Pulmonary artery endothelial cell (primary cell): ENCODE measurements at regions not wholly inside any gene's neighbourhood (a gene's known extent, or its start where the extent isn't known, plus 50 kb on each side); places are given as distances from the start of the nearest gene placed in this dataset.

Experiments used
- DNase-seq: peaks from one replicate; pipeline ENCODE4 v3.0.0-alpha.2; 2011; ENCODE audit warnings: low read depth, low spot score

- DNase-seq, result no peak
Observed at GRCh38 chr9:116009420-116009819, 144.2 kb upstream of the PAPPA start.

DNA sequence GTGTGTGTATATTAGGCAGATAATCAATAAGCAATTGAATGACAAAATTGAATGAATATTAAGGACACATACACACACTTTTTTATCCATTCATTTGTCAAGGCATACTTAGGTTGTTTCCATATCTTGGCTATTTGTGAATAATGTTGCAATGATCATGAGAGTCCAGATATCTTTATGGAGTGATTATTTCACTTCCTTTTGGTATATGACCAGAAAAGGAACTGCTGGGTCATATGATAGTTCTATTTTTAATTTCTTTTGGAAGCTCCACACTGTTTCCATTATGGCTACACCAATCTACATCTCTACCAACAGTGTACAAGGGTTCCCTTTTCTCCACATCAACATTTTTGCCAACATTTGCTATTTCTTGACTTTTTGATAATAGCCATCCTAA lies 137.7 kb upstream of the PAPPA start:
- DNase-seq, result no peak

- no peak for DNase-seq
Observed at GRCh38 chr9:116020146-116020545, 133.4 kb upstream of the PAPPA start.

DNA sequence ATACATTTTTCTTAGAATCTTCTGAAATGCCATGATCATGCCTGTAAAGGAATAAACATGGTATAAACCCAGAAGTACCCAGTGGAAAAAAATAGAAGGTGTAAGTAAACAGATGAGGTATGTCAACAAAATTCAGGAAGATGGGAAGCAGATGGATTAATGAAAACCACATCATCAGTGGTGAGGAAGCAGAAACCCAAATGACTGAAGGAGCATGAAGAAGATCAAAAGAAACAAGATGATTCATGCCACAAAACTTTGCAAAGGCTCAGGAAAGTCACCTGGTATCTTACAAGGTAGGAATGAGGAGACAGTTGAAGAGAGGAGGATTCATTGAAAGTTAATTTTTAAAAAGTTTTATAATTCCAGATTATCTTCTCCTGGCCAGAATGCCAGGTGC lies 132.8 kb upstream of the PAPPA start:
- DNase-seq, result no peak

GRCh38 chr9:116027096-116027495 lies 126.5 kb upstream of the PAPPA start:
- DNase-seq, result no peak

- no peak for DNase-seq
Observed at GRCh38 chr9:116027511-116027910, 126.1 kb upstream of the PAPPA start.

GRCh38 chr9:116027951-116028350 lies 125.6 kb upstream of the PAPPA start:
- no peak for DNase-seq

DNA sequence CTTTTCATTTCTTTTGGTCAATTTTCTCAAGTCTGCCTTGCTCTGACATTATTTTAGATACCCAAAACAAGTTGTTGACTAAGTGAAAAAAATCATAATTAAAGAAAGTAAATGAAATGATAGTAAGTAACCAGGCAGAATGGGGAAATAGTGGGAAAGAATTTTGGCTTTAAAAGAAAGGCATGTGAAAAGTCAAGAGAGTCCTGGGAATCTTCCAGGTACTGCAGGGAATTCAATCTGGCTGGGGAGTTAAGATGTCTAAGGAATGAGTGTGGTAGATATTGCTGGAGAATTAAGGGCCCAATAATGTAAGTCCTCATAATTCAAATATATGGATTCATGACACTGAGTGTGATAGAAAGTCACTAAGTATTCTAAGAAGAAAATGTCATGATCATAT lies 123.1 kb upstream of the PAPPA start:
- no peak for DNase-seq

DNA sequence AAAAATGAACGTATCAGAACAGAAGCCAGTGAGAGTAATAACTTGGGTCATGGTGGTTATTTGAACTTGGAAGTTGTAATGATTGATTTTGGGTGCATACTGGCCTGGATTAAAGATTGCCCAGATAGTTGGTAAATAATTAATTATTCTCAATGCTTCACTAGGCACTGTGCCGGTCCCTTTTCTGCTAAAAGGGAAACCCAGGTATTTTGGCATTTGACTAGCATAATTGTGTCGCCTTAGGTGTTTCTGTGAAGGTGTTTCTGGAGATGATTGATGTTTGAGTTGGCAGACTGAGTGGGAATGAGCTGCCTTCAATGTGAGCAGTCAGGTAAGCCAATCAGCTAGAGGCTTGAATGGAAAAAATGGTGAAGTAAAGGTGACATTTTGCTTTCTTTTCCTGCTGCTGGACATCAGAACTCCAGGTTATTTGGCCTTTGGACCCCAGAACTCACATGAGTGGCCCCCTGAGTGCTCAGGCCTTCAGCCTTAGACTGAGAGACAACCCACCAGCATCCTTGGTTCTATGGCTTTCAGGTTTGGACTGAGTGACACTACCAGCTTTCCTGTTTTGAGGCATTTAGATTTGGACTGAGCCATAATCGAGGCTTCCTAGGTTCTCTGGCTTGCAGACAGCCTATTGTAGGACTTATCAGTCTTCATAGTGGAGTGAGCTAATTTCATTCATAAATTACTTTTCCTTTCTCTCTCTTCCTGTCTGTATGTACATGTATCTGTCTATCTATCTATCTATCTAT lies 120.7 kb upstream of the PAPPA start:
- DNase-seq, result no peak

DNA sequence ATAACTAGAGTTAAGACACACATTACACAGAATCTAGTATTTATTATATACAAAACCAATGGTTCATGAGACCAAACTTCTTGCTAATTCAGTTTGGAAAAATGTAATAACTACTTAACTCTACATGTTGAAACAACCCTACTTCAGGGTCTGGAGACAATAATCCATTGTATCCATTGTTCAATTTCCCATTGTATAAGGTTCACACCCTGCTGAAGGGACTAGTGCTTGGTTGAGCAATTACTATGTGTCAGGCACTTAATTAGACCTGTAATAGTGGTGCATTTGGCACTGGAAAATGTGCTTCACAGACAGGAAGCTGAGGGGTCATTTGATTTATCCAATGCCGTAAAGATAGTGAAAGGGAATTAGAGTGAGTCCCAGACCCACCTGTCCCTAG lies 114.3 kb upstream of the PAPPA start:
- no peak for DNase-seq

- DNase-seq, result no peak
Observed at GRCh38 chr9:116039893-116040292, 113.7 kb upstream of the PAPPA start.

DNA sequence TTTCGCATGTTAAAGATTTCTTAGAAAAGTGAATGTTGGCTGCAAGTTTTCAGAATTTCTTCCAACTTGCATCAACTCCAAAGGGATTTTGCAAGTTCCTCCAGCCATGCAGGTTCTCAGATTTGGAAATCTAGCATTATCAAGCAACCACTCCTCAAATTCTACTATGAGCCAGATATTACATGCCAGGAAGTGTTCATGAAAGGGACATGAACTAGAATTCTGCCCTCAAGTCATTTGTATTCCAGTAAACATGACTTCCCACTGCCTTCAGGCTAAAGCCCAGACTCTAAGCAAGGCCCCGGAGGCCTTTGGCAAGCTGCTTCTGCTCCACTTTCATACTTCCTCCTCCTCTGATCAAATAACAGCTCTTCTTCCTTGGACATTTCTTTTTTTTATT lies 111.3 kb upstream of the PAPPA start:
- no peak for DNase-seq

- DNase-seq, result no peak
Observed at GRCh38 chr9:116045083-116045482, 108.5 kb upstream of the PAPPA start.

DNA sequence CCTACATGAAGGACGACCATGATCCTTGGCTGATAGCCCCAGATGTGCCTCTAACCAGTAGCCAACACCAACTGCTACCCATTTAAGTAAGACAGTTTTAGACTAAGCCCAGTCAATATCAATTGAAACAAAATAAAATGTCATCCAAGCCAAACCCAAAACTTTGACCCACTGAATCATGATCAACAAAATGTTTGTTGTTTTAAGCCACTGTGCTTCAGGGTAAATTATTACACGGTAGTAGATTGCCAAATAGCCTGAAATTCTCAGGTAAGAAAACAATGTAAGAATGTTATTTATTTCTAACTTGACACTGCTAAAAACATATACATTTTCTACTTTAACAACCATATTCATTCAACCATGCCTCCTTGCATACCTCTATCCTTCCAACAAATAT lies 105.5 kb upstream of the PAPPA start:
- no peak for DNase-seq

GRCh38 chr9:116049456-116049855 lies 104.1 kb upstream of the PAPPA start:
- no peak for DNase-seq

DNA sequence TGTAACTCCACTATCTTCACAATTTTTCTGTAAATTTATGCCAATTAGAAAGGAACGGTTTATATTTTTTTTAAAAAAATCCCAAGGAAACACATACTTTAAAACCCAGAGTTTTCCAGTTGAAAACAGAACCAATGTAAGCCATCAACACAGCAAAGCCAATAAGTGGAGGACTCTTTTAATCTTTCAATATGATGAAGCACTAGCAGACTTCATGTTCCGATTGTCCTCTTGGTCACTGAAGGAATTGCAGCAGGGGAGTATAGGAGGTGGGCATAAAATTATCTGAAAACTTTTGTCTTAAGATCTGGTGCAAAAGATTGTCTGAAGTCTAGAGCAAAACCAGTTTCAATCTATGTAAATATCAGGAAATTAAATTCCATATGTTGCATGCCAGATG lies 102.1 kb upstream of the PAPPA start:
- no peak for DNase-seq

DNA sequence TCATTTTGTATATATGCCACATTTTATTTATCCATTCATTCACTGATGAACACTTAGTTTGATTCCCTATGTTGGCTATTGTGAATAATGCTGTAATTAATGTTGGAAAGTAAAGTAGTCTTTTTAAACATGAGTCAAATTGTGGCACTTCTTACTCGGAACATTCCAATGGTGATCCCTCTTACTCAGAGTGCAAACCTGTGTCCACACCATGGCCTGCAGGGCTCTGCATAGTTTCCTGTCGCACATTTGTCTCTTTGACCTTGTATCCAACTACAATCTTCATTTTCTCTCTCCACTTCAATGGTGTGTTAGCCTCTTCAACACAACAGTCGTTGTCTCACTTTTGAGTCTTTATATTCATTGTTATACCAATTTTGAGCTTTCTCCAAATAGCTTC lies 98.1 kb upstream of the PAPPA start:
- DNase-seq, result no peak

DNA sequence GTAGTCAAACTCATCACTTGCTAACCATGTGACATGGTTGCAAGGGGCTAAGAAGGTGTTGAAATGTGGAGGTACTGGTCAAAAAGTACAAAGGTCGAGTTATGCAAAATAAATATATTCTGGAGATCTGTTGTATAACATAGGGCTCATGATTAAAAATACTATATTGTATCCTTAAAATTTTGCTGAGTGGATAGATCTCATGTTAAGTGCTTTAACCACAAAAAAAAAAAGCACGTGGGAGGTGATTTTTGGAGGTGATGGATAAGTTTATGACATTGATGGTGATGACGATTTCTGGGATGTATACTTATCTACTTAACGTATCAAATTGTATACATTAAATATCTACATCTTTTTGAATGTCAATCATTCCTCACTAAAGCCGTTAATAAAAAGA lies 96.2 kb upstream of the PAPPA start:
- no peak for DNase-seq

- no peak for DNase-seq
Observed at GRCh38 chr9:116058421-116058820, 95.2 kb upstream of the PAPPA start.

DNA sequence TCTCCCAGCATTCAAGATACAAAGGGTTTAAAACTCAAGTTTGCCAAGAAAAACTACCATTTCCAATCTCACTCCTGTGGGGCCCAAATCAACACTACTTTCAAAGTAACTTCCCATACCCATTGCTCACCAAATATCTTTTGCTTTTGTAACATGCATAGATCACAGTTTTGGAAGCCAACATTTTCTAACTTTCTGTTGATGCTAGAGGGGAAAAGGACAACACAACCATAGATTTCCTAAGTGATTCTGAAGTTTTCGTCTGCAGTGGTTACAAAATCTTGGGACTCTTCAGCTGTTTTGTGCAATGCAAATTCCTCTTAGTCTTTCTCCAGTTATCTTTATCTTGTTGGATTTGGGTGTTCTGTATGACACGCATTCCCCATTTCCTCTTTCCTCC lies 94.1 kb upstream of the PAPPA start:
- DNase-seq, result no peak

GRCh38 chr9:116060631-116061030 lies 93.0 kb upstream of the PAPPA start:
- no peak for DNase-seq

GRCh38 chr9:116061546-116062205 lies 91.9 kb upstream of the PAPPA start:
- DNase-seq, result no peak

GRCh38 chr9:116062206-116062550 lies 91.4 kb upstream of the PAPPA start:
- DNase-seq, result no peak

DNA sequence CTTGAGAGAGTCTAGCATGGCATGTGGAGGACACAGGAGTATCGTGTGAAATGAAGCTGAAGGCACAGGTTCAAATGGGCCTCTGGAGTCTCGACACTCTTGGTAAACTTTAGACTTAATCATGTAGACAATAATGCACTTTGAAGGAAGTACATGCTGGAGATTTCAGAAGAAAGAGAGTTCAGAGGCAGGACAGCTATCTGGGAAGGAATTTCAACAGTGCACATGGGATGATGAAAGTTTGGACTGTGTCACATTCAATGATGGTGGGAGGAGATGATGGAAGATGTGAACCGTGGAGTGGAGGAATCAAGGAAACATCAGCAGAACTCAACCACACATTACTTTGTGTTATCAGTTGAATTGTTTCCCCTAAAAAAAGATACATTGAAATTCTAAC lies 88.6 kb upstream of the PAPPA start:
- no peak for DNase-seq
